ENCODE measurements at regions not wholly inside any gene's neighbourhood (a gene's known extent, or its start where the extent isn't known, plus 50 kb on each side); places are given as distances from the start of the nearest gene placed in this dataset.

- DNase-seq (ENCODE audit: insufficient read length, low spot score) (no peak), FAIRE-seq (no peak)
- TF ChIP-seq TAF1 (IDR thresholded peaks at IDR 0.05; ENCODE audit: low read depth, low read length): no peak
- no peak for TF ChIP-seq POU2F2 (IDR thresholded peaks at IDR 0.05; ENCODE audit: low read depth, low read length)
Observed at GRCh38 chr13:85619321-85619720, 179.9 kb downstream of the SLITRK6 start.

- no peak for TF ChIP-seq TAF1 (IDR thresholded peaks at IDR 0.05; ENCODE audit: low read depth, low read length)
- no peak for TF ChIP-seq PAX5 (IDR thresholded peaks at IDR 0.05; ENCODE audit: insufficient read depth, low read length, severe bottlenecking)
- TF ChIP-seq POLR2AphosphoS5 (IDR thresholded peaks at IDR 0.05; ENCODE audit: low read depth, low read length): no peak
- no peak for TF ChIP-seq POLR2A (IDR thresholded peaks at IDR 0.05; ENCODE audit: low read depth, low read length)
- no peak for TF ChIP-seq POU2F2 (IDR thresholded peaks at IDR 0.05; ENCODE audit: low read depth, low read length)
- no peak for TF ChIP-seq SPI1 (IDR thresholded peaks at IDR 0.05; ENCODE audit: low read depth, low read length)
- no peak for DNase-seq (ENCODE audit: insufficient read length, low spot score)
- FAIRE-seq: no peak
Observed at GRCh38 chr13:85618521-85618920, 180.7 kb downstream of the SLITRK6 start.

GRCh38 chr13:85616275-85616674 lies 182.9 kb downstream of the SLITRK6 start:
- FAIRE-seq: no peak
- TF ChIP-seq PAX5 (IDR thresholded peaks at IDR 0.05; ENCODE audit: insufficient read depth, low read length, severe bottlenecking) (no peak), POLR2A (IDR thresholded peaks at IDR 0.05; ENCODE audit: low read depth, low read length) (no peak), POLR2AphosphoS5 (IDR thresholded peaks at IDR 0.05; ENCODE audit: low read depth, low read length) (no peak), TAF1 (IDR thresholded peaks at IDR 0.05; ENCODE audit: low read depth, low read length) (no peak), POU2F2 (IDR thresholded peaks at IDR 0.05; ENCODE audit: low read depth, low read length) (no peak), SPI1 (IDR thresholded peaks at IDR 0.05; ENCODE audit: low read depth, low read length) (no peak)
- DNase-seq (ENCODE audit: insufficient read length, low spot score): no peak

GRCh38 chr13:85615031-85615430 lies 184.2 kb downstream of the SLITRK6 start:
- DNase-seq (ENCODE audit: insufficient read length, low spot score) (no peak), FAIRE-seq (no peak)

GRCh38 chr13:85610024-85610423 lies 189.2 kb downstream of the SLITRK6 start:
- FAIRE-seq (no peak), DNase-seq (ENCODE audit: insufficient read length, low spot score) (no peak)
- TF ChIP-seq POLR2A (IDR thresholded peaks at IDR 0.05; ENCODE audit: low read depth, low read length): no peak
- TF ChIP-seq PAX5 (IDR thresholded peaks at IDR 0.05; ENCODE audit: insufficient read depth, low read length, severe bottlenecking): no peak
- TF ChIP-seq TAF1 (IDR thresholded peaks at IDR 0.05; ENCODE audit: low read depth, low read length): no peak
- TF ChIP-seq SPI1 (IDR thresholded peaks at IDR 0.05; ENCODE audit: low read depth, low read length): no peak
- no peak for TF ChIP-seq POLR2AphosphoS5 (IDR thresholded peaks at IDR 0.05; ENCODE audit: low read depth, low read length)
- no peak for TF ChIP-seq POU2F2 (IDR thresholded peaks at IDR 0.05; ENCODE audit: low read depth, low read length)

More at GRCh38 chr13:85615031-85615430, 184.2 kb downstream of the SLITRK6 start:
- no peak for TF ChIP-seq POLR2A (IDR thresholded peaks at IDR 0.05; ENCODE audit: low read depth, low read length)
- no peak for TF ChIP-seq SPI1 (IDR thresholded peaks at IDR 0.05; ENCODE audit: low read depth, low read length)
- TF ChIP-seq PAX5 (IDR thresholded peaks at IDR 0.05; ENCODE audit: insufficient read depth, low read length, severe bottlenecking): no peak
- no peak for TF ChIP-seq POLR2AphosphoS5 (IDR thresholded peaks at IDR 0.05; ENCODE audit: low read depth, low read length)
- TF ChIP-seq TAF1 (IDR thresholded peaks at IDR 0.05; ENCODE audit: low read depth, low read length): no peak
- TF ChIP-seq POU2F2 (IDR thresholded peaks at IDR 0.05; ENCODE audit: low read depth, low read length): no peak

GRCh38 chr13:85608255-85608829 lies 190.9 kb downstream of the SLITRK6 start:
- TF ChIP-seq POLR2AphosphoS5 (IDR thresholded peaks at IDR 0.05; ENCODE audit: low read depth, low read length): no peak
- TF ChIP-seq SPI1 (IDR thresholded peaks at IDR 0.05; ENCODE audit: low read depth, low read length): no peak
- no peak for TF ChIP-seq PAX5 (IDR thresholded peaks at IDR 0.05; ENCODE audit: insufficient read depth, low read length, severe bottlenecking)
- no peak for TF ChIP-seq POLR2A (IDR thresholded peaks at IDR 0.05; ENCODE audit: low read depth, low read length)
- TF ChIP-seq POU2F2 (IDR thresholded peaks at IDR 0.05; ENCODE audit: low read depth, low read length): no peak
- TF ChIP-seq TAF1 (IDR thresholded peaks at IDR 0.05; ENCODE audit: low read depth, low read length): no peak
- FAIRE-seq (no peak), DNase-seq (ENCODE audit: insufficient read length, low spot score) (no peak)

GRCh38 chr13:85603735-85604134 lies 195.5 kb downstream of the SLITRK6 start:
- TF ChIP-seq TAF1 (IDR thresholded peaks at IDR 0.05; ENCODE audit: low read depth, low read length) (no peak), POLR2A (IDR thresholded peaks at IDR 0.05; ENCODE audit: low read depth, low read length) (no peak), POLR2AphosphoS5 (IDR thresholded peaks at IDR 0.05; ENCODE audit: low read depth, low read length) (no peak), PAX5 (IDR thresholded peaks at IDR 0.05; ENCODE audit: insufficient read depth, low read length, severe bottlenecking) (no peak), POU2F2 (IDR thresholded peaks at IDR 0.05; ENCODE audit: low read depth, low read length) (no peak), SPI1 (IDR thresholded peaks at IDR 0.05; ENCODE audit: low read depth, low read length) (no peak)
- FAIRE-seq (no peak), DNase-seq (ENCODE audit: insufficient read length, low spot score) (no peak)

GRCh38 chr13:85601526-85601925 lies 197.7 kb downstream of the SLITRK6 start:
- DNase-seq (ENCODE audit: insufficient read length, low spot score): no peak
- no peak for FAIRE-seq
- TF ChIP-seq SPI1 (IDR thresholded peaks at IDR 0.05; ENCODE audit: low read depth, low read length) (no peak), POU2F2 (IDR thresholded peaks at IDR 0.05; ENCODE audit: low read depth, low read length) (no peak), POLR2A (IDR thresholded peaks at IDR 0.05; ENCODE audit: low read depth, low read length) (no peak), POLR2AphosphoS5 (IDR thresholded peaks at IDR 0.05; ENCODE audit: low read depth, low read length) (no peak), TAF1 (IDR thresholded peaks at IDR 0.05; ENCODE audit: low read depth, low read length) (no peak), PAX5 (IDR thresholded peaks at IDR 0.05; ENCODE audit: insufficient read depth, low read length, severe bottlenecking) (no peak)

GRCh38 chr13:85597790-85598500 lies 201.3 kb downstream of the SLITRK6 start:
- FAIRE-seq: no peak

More at GRCh38 chr13:85597790-85598500, 201.3 kb downstream of the SLITRK6 start:
- DNase-seq (ENCODE audit: insufficient read length, low spot score): no peak
- TF ChIP-seq POU2F2 (IDR thresholded peaks at IDR 0.05; ENCODE audit: low read depth, low read length) (no peak), POLR2A (IDR thresholded peaks at IDR 0.05; ENCODE audit: low read depth, low read length) (no peak), PAX5 (IDR thresholded peaks at IDR 0.05; ENCODE audit: insufficient read depth, low read length, severe bottlenecking) (no peak), POLR2AphosphoS5 (IDR thresholded peaks at IDR 0.05; ENCODE audit: low read depth, low read length) (no peak), SPI1 (IDR thresholded peaks at IDR 0.05; ENCODE audit: low read depth, low read length) (no peak), TAF1 (IDR thresholded peaks at IDR 0.05; ENCODE audit: low read depth, low read length) (no peak)

All from GM12891 (cell line).